Fibroblast of lung (primary cell): ENCODE measurements at regions not wholly inside any gene's neighbourhood (a gene's known extent, or its start where the extent isn't known, plus 50 kb on each side); places are given as distances from the start of the nearest gene placed in this dataset.

Experiments used
- EZH2 ChIP-seq: IDR thresholded peaks from 2 replicates; pipeline ENCODE4 v1.5.1; 2012; ENCODE audit warnings: low read length, control low read depth, mild to moderate bottlenecking; ENCODE audit errors: missing control alignments
- TF ChIP-seq, protein P1 (sequence below), 2 donors: IDR thresholded peaks in 1 of 2; conservative IDR thresholded peaks in 1 of 2; 1 replicate in 1 of 2; 2 replicates in 1 of 2; pipeline ENCODE4 v1.5.1; 2011 to 2012; ENCODE audit warnings: low read length in 2 of 2, control low read depth in 1 of 2, inconsistent platforms in 1 of 2, low read depth in 1 of 2, mild to moderate bottlenecking in 1 of 2

DNA sequence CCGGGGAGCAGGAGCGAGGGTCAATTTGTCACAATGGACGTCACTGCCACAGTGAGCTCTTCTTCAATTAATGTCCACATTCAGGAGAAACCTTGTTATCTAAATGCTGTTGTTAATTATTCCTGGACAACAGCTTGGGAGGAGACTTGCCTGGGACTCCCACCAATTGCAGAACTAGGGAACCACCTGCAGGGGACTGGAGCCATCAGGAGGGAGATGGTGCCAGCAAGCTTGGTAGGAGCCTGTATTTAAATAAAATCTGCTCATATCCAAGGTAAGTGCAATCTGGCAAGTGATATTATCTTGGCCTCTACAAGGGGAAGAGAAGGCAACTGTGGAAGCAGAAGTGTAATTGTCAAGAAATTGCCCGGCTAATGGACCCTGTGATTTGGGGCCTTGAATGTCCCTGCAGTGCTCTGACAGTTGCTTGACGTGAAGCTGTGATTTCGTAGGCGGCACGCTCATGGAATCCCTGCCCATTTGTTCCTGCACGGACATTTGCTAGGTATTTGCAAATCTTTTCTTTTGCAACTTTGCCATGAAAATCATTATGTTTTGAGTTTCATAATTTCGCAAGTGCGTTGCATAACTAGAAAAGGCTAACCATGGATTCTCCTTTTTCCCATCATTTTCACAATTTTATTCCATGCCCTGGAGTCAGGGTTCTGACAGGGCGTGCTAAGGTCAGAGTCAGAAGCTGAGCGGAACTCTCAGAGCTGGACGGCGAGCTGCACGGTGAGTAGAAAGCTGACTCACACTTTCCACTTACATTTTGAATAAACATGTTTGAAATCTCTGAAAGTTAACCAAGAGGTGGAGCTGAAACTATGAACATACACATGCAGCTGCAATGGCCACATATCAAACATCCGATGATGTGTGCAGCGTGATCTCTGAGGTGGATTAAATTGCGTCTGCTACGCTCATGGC lies 84.9 kb upstream of the TCERG1L start:
- TF ChIP-seq, protein P1, sequence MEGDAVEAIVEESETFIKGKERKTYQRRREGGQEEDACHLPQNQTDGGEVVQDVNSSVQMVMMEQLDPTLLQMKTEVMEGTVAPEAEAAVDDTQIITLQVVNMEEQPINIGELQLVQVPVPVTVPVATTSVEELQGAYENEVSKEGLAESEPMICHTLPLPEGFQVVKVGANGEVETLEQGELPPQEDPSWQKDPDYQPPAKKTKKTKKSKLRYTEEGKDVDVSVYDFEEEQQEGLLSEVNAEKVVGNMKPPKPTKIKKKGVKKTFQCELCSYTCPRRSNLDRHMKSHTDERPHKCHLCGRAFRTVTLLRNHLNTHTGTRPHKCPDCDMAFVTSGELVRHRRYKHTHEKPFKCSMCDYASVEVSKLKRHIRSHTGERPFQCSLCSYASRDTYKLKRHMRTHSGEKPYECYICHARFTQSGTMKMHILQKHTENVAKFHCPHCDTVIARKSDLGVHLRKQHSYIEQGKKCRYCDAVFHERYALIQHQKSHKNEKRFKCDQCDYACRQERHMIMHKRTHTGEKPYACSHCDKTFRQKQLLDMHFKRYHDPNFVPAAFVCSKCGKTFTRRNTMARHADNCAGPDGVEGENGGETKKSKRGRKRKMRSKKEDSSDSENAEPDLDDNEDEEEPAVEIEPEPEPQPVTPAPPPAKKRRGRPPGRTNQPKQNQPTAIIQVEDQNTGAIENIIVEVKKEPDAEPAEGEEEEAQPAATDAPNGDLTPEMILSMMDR (conservative IDR thresholded peaks at IDR 0.05 in 1 of 2, IDR thresholded peaks at IDR 0.05 in 1 of 2; ENCODE audit: low read depth in 1 of 2, low read length in 2 of 2): no peak
- no peak for TF ChIP-seq EZH2
